ENCODE measurements at regions not wholly inside any gene's neighbourhood (a gene's known extent, or its start where the extent isn't known, plus 50 kb on each side); places are given as distances from the start of the nearest gene placed in this dataset.
A peak's percentile ranks its signal among the peaks of the same experiment; 100 is the strongest.

DNA sequence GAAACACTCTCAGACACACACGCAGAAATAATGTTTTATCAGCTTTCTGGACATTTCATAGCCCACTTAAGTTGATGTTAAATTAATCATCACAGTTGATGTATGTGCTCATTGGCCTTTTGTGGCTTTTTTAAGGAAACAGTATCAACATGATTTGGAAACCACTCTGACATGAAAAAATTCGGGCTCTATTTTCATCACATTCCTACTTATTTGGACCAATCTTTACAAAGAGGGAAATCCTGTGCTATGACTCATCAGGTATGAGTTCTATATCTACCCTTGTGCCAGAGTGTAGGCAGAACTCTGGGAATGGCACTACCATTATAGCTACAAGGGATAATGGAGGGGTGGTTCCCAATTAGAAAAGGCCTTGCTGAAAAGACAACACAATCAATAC, 388.4 kb upstream of the PTGER4 start:
- DNase-seq (ENCODE audit: low read depth), result peak; percentile 9
- TF ChIP-seq CTCF (IDR thresholded peaks at IDR 0.05; ENCODE audit: insufficient read depth, low read depth, low read length, missing control alignments), result no peak
- no peak overlapping the region for H3K4me3 ChIP-seq (ENCODE audit: low read length)

DNA sequence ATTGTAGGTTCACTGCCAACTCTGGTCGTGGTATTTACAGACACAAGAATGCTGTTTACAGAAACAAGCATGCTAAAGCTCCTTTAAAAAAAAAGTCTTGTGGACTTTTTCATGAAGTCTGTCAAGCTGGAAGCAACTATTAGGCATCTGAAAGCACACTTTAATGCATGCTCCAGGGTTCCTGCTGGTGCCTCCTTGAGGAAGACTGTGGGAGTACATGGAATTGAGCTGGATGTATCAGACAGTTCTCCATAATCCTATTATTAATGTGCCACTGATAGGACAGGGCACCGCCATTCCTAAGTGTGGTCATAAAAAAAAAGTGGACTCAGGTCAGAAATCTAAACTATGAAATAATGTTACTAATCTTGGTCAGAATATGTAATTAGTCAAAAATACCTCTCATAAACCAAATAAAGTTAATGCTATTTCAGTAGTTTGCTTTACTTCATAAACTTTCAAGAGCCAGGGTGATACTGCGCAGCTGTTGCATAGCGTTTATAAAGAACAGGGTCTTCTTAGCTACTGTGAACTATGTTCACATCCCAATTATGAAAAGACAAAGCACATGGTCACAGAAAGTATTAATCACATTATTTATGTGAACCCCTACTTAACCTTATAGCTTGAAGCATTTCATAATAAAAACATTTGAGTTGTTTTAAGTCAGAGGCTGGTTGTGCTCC, 390.8 kb upstream of the PTGER4 start:
- H3K4me3 ChIP-seq (ENCODE audit: low read length), result no peak overlapping the region
- peak; percentile 14 for TF ChIP-seq CTCF (IDR thresholded peaks at IDR 0.05; ENCODE audit: insufficient read depth, low read depth, low read length, missing control alignments)

GRCh38 chr5:40284863-40285262, 394.9 kb upstream of the PTGER4 start:
- DNase-seq (ENCODE audit: low read depth), result no peak
- no peak for TF ChIP-seq CTCF (IDR thresholded peaks at IDR 0.05; ENCODE audit: insufficient read depth, low read depth, low read length, missing control alignments)

More for the DNA sequence above, 390.8 kb upstream of the PTGER4 start:
- no peak for DNase-seq (ENCODE audit: low read depth)

DNA sequence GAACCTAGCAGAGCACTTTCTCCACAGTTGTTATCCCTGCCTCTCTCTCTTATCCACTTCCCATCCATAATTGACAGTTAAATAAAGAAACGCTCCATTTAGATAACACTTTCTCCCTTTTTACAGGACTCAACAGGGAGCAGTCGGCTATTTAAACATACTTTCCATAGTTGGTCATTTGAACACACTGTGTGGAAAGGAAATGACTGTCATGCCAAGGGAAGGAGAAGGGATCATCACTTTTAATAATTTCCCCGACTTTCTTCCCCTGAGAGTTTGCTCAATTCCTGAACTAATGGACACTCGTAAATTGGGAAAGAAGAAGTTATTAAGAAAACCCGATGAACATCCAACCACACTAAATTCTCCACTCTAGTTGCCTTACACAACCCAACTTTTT, 400.8 kb upstream of the PTGER4 start:
- TF ChIP-seq CTCF (IDR thresholded peaks at IDR 0.05; ENCODE audit: insufficient read depth, low read depth, low read length, missing control alignments), result no peak
- H3K4me3 ChIP-seq (ENCODE audit: low read length), result no peak overlapping the region
- DNase-seq (ENCODE audit: low read depth), result no peak

More at GRCh38 chr5:40284863-40285262, 394.9 kb upstream of the PTGER4 start:
- H3K4me3 ChIP-seq (ENCODE audit: low read length), result no peak overlapping the region

- no peak for TF ChIP-seq CTCF (IDR thresholded peaks at IDR 0.05; ENCODE audit: insufficient read depth, low read depth, low read length, missing control alignments)
- no peak for DNase-seq (ENCODE audit: low read depth)
- H3K4me3 ChIP-seq (ENCODE audit: low read length), result no peak overlapping the region
These were observed 402.4 kb upstream of the PTGER4 start for GRCh38 chr5:40277161-40277906.

DNA sequence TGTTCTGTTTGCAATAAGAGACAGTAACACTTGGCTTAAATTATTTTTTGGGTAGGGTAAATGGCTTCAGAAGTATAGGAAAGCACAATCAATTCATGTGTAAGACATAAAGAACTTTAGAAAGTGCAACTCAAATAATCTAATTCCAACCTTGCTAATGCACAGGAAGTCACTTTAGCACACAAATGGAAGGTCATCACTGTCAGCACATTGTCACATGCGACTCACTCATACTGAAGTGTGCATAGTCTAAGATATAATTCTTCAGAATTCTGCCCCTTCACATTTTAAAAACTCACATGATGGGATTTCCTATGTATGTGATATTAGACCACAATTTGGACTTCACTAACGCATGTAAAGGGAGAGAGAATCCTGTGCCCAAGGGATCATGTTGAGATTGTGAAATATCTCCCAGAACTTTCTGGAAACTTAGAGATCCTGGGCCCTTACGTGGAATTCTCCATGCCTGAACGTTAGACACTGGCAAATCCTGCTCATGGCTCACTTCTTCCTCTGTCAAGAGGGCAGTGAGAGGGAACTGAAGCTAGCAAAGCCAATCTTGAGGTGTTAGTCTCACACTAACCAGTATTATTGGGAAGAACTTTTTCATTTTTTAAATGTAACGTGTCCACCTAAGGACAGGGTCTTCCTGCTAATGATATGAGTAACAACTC, 403.2 kb upstream of the PTGER4 start:
- no peak for TF ChIP-seq CTCF (IDR thresholded peaks at IDR 0.05; ENCODE audit: insufficient read depth, low read depth, low read length, missing control alignments)
- DNase-seq (ENCODE audit: low read depth), result no peak
- H3K4me3 ChIP-seq (ENCODE audit: low read length), result no peak overlapping the region
